D341Med (cell line): ENCODE measurements at regions not wholly inside any gene's neighbourhood (a gene's known extent, or its start where the extent isn't known, plus 50 kb on each side); places are given as distances from the start of the nearest gene placed in this dataset.
"Not testable (repeated sequence)": the region's sequence is repeated elsewhere in the genome, so short reads cannot be mapped to it uniquely, and the experiment has no call there.

Source experiments
- DNase-seq: peaks from one replicate; pipeline ENCODE4 v3.0.0; 2012; ENCODE audit warnings: low spot score

- DNase-seq: no peak
Observed at GRCh38 chr2:163187995-163188655, 349.6 kb upstream of the KCNH7 start.

DNA sequence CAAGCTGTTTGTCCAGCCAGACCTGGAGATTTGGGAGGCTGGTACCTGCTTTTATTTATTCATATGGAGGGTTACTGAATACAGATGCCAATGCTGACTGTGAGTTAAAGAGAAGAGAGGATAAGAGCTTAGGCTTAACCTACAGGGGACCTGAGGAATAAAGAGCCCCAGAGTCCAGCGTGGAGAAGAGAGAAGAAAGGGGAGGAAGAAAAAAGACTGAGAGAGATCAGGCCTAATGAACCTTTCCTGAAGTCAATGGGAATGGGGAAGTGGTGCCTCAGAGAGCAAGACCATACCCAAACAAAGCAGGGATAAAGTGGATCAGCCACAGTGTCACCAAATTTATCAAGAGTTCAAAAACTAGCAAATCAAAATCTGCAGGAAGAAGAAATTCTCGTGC is 348.6 kb upstream of the KCNH7 start:
- no peak for DNase-seq

DNA sequence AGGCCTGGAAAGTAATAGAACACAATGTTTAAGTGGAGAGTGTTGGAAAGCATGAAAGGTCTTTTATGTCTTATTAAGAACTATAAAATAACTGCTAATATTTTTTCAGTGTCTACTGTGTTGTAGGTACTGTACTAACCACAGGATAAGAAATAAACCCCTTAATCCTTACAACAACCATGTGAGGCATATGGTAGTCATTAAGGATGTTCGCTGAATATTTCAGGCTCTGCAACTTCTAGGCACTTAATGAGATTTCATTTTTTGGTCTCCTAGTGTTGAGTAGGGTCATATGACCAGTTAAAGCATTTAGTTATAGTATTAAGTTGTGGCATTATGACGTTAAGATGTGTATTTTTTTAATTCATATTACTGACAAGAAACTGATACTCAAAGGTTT is 346.6 kb upstream of the KCNH7 start:
- no peak for DNase-seq

DNA sequence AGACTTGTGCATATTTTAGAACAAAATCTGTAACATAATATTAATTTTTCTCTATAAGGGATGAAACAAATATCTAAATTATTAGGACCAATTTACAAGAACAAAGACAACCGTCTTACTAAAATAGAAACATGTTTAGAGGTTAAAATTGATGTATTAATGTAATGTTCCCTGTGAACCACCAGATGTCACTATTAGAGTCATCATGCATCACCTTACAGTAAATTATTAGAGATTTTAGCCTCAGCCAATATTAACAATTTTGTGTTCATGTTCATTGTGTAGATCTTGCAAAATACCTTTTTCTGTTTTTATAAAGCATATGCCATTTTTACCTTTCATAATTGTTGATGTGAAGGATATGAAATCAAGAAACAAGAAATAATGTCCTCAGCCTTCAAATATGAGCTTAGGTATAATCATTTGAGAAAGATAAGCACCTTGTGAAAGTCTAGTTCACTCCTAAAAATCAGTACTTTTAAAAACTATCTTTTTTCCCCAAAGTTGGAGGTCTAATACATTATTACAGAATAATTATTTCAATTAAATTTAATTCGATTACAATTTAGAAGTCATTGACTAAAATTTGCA is 344.3 kb upstream of the KCNH7 start:
- DNase-seq: no peak

- DNase-seq: no peak
Observed at GRCh38 chr2:163177592-163177991, 339.0 kb upstream of the KCNH7 start.

DNA sequence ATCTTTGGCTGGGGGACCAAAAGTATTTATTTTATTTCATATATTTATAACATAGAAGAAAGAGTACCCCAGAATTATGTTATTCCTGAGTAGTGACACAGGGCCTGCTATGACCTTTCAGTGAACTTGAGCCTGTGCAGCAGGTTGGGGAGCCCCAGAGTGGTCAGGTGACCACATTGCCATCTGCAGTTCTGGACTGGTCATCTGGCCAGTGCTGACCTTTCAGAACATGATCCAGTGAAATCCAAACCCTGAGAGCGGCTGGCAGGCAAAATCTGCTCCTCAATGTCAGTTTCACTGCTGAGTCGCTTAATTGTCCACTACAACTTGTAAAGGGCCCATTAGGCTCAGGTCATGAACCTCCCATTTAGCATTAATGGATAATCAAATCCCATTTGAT is 336.7 kb upstream of the KCNH7 start:
- DNase-seq: no peak

- no peak for DNase-seq
Observed at GRCh38 chr2:163173591-163173990, 335.0 kb upstream of the KCNH7 start.

- DNase-seq: no peak
Observed at GRCh38 chr2:163171786-163172530, 333.4 kb upstream of the KCNH7 start.

DNA sequence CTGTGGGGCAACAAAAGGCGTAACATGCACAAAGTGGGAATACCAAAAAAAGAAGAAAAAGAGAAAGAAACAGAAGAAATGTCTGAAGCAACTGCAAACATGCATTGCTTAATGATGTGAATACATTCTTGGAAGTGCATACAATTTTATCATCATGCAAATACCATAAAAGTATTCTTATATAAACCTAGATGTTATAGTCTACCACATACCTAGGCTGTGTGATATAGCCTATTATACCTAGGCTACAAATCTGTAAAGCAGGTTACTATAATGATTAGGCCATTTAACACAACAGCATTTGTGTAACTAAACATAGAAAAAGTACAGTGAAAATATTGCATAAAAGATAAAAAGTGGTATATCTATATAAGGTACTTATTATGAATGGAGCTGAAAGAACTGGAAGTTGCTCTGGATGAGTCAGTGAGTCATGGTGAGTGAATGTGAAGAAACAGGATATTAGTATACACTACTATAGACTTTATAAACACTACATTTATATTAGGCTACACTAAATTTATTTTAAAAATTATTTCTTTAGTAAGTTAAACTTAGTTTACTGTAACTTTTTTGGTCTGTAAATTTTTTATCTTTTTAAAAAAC is 319.4 kb upstream of the KCNH7 start:
- DNase-seq: no peak

DNA sequence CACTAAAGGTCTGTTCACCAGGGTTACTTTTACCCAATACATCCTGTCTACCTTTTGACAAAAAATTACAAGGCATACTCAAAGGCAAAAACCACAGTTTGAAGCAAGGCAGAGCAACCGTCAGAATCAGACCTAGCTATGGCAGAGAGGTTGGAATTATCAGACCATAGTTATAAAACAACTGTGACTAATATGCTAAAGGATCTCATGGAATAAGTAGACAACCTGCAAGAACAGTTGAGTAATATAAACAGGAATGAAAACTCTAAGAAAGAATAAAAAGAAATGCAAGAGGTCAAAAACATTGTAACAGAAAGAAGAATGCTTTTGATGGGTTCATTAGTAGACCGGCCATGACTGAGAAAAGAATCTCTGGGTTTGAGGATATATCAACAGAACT is 318.8 kb upstream of the KCNH7 start:
- no peak for DNase-seq

GRCh38 chr2:163155925-163156324 is 317.4 kb upstream of the KCNH7 start:
- no peak for DNase-seq

DNA sequence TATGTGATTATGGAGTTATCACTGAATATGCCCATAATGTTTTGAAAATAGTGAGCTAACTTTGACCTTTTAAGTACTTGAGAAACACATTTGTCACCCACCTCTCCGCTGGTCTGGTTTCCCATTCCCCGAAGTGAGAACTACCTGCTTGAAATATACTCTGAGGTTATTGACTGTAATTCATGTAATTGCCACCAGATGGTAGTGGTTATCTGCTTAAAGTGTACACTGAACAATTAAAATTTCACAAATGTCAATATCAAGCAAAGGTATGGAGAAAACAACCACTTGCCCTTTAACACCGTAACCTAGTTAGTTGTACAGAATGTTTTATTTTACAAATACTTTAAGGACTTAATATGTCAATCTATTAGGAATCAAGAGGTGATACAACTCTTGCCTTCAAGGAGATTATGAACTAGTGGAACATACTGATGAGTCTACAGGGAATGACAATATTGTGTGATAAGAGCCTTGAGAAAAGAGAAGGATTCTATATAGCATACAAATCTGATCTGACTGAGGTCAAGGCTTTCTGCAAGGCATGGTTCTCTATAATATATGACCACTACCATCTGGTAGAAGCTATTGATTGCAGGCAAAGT is 316.8 kb upstream of the KCNH7 start:
- DNase-seq: peak; percentile 41

- no peak for DNase-seq
Observed at GRCh38 chr2:163142618-163143017, 304.1 kb upstream of the KCNH7 start.

- no peak for DNase-seq
Observed at GRCh38 chr2:163138947-163139346, 300.4 kb upstream of the KCNH7 start.

DNA sequence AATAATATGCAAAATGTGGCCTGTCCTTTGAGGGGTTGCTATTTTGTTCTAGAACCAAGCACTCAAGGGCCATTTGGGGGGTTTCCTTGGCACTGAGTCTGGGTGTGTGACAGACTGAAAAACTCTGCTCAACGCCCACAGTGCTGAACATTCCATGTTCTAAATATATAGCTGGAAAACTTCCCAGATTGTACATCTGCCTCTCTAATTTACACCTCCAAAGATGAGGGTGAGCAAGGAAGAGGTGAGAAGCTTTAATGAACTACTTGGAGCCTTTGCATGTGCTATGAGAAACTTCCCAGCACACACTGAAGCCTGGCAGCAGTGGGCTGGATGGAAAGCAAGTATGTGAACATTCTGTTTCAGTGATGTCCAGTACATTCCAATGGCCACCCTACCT is 296.7 kb upstream of the KCNH7 start:
- DNase-seq: no peak

GRCh38 chr2:163133602-163134001 is 295.0 kb upstream of the KCNH7 start:
- DNase-seq: no peak

DNA sequence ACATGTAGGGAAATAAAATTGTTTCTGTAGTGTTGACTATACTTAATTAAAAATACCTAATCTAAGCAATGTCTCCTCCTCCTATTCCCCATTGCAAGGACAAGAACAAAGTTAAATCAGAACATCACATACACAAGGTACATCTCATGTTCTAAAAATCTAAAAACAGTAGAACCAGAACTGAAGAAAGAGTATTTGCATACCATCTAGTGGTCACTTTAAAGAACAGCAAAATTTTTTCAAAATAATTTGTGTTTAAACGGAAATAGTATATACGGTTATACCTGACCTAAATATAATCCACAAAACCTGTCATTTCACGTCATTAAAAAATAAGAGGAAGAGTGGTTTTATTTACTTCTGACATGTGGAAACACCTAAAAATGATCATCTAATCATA is 294.3 kb upstream of the KCNH7 start:
- no peak for DNase-seq

DNA sequence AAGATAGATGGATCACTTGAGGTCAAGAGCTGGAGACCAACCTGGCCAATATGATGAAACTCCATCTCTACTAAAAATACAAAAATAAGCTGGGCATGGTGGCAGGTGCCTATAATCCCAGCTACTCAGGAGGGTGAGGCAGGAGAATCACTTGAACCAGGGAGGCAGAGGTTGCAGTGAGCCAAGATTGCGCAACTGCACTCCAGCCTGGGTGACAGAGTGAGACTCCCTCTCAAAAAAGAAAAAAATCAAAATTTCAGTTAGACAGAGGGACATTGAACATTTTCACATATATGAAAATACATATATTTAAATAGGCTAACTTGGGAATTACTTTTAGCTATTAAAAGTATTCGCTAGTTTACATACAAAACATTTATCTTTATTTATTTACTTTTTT is 293.6 kb upstream of the KCNH7 start:
- not testable (repeated sequence) for DNase-seq

DNA sequence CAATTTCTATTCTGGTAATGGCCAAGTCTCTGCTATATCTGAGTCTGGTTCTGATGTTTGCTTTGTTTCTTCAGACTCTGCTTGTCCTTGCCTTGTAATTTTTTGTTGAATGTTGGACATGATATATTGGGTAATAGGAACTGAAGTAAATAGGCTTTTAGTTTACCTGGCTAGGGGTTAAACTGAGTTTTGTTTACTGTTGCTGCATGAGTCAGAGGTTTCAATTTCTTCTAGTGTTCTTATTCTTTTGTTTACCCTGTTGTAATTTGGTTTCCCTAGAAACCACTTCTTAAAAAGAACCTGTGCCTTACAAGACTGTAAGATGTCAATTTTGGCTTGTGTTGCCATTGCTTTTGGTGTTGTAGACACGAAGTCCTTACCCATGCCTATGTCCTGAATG is 285.0 kb upstream of the KCNH7 start:
- DNase-seq: no peak

DNA sequence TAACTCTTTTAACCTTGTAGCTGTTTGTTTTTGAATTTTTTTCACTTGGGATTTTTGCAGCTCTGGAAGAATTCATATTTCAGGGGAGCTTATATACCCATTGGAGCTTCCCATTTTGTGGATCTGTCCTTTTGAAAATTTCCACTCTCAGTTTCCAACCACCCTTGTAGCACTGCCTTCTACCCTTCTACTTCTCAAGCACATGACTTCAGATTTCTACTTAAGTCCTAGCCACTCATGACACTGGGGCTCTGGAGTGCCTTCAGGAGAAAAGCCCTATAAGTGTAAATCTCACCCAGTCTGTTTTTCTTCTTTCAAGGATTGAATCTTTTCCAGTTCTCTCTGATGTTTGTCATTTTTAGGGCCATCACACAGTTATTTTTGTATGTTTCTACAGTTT is 283.7 kb upstream of the KCNH7 start:
- DNase-seq: no peak

- no peak for DNase-seq
Observed at GRCh38 chr2:163121483-163121882, 282.9 kb upstream of the KCNH7 start.

DNA sequence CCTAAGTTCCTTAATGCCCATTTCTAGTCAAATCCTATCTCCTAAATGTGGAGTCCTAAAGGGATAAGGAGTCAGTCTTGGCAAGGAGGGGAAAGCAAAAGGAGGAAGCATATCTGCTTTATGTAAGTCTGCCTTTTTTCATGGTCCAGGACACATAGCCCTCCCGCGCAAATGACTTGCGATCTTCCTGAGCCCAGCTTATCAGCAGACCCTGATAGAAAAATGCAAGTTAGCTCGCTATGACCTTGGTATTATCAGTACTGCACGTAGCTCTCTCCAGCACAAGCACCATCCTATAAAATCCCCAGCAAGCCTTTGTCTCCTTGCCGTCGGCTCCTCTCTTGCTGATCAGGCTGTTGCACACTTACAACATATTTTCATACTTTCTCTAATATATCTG is 281.4 kb upstream of the KCNH7 start:
- no peak for DNase-seq

GRCh38 chr2:163086940-163087339 is 248.4 kb upstream of the KCNH7 start:
- DNase-seq: no peak
